22Rv1 (cell line): ENCODE measurements at regions not wholly inside any gene's neighbourhood (a gene's known extent, or its start where the extent isn't known, plus 50 kb on each side); places are given as distances from the start of the nearest gene placed in this dataset.

Experiments
- H3K27ac ChIP-seq: fragments of 450-650 bp; 2 replicates; pipeline ENCODE4 v1.5.1; 2017
- CTCF ChIP-seq: fragments of 450-650 bp; IDR thresholded peaks from 2 replicates; pipeline ENCODE4 v1.5.1; 2017; ENCODE audit warnings: mild to moderate bottlenecking
- ZFX ChIP-seq: fragments of 450-650 bp; IDR thresholded peaks from 2 replicates; pipeline ENCODE4 v1.6.1; 2017; ENCODE audit warnings: antibody characterized with exemption, borderline replicate concordance

- TF ChIP-seq ZFX (no peak), CTCF (no peak)
- no peak overlapping the region for H3K27ac ChIP-seq
Measured at GRCh38 chr17:51387986-51388385, 127.6 kb downstream of the UTP18 start.

- TF ChIP-seq ZFX (no peak), CTCF (no peak)
- no peak overlapping the region for H3K27ac ChIP-seq
Measured at GRCh38 chr17:51389875-51390274, 129.5 kb downstream of the UTP18 start.

GRCh38 chr17:51391982-51392654, 131.8 kb downstream of the UTP18 start:
- no peak for TF ChIP-seq ZFX
- TF ChIP-seq CTCF = no peak
- H3K27ac ChIP-seq = no peak overlapping the region

GRCh38 chr17:51395621-51396020, 135.3 kb downstream of the UTP18 start:
- H3K27ac ChIP-seq = no peak overlapping the region
- TF ChIP-seq CTCF (no peak), ZFX (no peak)

- no peak overlapping the region for H3K27ac ChIP-seq
- TF ChIP-seq CTCF (no peak), ZFX (no peak)
Measured at GRCh38 chr17:51397361-51398127, 137.2 kb downstream of the UTP18 start.

- no peak for TF ChIP-seq CTCF
- TF ChIP-seq ZFX = no peak
- no peak overlapping the region for H3K27ac ChIP-seq
Measured at GRCh38 chr17:51398128-51398525, 137.8 kb downstream of the UTP18 start.

- H3K27ac ChIP-seq = no peak overlapping the region
- TF ChIP-seq ZFX (no peak), CTCF (no peak)
Measured at GRCh38 chr17:51398687-51399086, 138.3 kb downstream of the UTP18 start.
